NCI-H524 (cell line): ENCODE measurements at regions not wholly inside any gene's neighbourhood (a gene's known extent, or its start where the extent isn't known, plus 50 kb on each side); places are given as distances from the start of the nearest gene placed in this dataset.

Source experiments
- DNase-seq, 2 experiments: peaks; one replicate each; lab custom pipeline; 2025; lab: John Stamatoyannopoulos, UW

DNA sequence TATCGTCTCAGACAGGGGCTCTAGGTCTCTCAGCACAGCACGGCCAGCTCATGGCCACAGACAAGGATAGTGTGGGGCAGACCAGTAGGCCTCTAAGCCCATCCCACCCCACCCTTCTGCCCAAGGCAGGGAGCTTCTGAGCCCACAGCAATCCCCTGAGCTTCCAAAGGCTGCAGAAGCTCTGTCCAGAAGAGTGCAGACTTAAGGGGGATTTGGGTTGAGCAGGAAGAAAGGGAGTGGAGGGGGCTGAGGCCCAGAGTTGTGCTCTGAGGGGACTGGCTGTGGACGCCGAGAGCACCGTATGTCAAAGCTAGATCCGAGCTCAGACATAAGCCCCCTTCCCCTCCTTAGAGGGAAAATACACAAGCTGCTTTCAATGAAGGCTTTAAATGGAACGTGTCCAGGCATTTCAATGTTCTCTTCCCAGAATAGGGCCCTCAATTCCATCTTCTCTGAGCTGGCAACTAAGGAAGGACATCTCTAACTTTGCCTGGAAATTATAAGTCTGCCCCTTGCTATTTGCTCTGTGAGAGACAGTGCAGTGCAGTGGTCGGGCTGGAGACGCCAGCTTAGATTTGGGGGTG is 116.4 kb upstream of the RPL38 start:
- peak in 1 of 2 experiments; percentile 40 for DNase-seq

DNA sequence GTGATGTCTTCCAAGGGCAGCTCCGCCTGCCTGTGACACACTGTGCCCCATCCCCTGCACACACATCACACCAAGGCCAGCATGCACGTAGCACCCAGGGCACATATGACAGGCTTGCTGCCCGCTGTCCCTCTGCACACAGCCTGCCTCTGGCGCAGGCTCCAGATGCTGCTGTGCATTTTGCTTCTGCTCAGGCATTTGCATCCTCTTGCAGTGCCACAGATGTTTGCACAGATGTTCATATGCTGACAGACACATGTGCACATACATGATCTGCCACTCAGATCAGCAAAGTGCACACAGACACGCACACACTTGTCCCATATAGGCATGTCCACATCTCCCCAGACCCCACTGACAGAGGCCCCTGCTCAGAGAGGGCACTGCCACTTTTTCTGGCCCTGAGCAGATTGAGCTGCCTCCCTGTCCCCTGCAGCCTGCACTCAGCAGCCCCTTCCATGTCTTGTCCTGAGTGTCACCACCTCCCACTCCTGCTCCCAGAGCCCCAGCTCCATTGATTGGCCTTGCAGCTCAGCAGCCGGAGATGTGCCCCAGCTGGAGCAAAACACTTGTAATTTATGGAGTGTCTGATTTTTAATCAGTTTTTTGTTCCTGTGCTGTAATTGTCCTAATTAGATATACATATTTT is 115.1 kb upstream of the RPL38 start:
- DNase-seq = no peak

DNA sequence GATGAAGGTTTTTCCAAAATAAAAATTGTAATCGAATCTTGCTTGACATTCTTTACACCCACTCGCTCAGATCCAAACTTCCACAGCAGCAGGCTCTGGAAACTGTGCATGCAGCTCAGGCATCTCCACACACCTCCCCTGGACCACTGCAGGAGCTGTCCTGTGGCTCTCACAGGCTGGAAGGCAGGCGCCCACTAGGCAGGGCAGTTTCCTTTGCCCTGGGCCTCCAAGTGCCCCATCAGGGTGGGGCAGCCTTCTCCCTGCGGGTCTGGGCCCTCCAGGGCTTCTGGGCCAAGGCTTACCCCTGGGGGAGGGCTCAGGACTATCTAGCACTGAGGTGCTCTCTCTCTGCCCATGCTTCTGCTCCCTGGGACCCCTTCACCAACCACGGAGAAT is 114.5 kb upstream of the RPL38 start:
- DNase-seq = no peak

DNA sequence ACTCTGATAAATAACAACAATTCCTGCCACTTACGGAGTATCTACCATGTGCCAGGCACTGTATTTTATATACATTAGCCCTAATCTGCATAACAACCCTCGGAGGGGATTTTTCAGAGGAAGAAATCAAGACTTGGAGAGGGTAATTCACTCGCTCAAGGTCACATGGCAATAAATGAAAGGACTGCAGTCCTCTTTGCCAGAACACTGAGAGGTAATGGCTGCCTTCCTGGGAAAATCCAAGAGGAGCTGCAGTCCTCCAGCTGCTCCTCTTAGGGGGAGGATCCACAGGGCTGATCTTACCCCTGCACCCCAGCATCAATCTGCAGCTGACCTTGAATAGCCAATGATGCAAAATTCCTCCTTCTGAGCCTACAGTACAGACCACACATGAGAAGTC is 114.1 kb upstream of the RPL38 start:
- DNase-seq = no peak

DNA sequence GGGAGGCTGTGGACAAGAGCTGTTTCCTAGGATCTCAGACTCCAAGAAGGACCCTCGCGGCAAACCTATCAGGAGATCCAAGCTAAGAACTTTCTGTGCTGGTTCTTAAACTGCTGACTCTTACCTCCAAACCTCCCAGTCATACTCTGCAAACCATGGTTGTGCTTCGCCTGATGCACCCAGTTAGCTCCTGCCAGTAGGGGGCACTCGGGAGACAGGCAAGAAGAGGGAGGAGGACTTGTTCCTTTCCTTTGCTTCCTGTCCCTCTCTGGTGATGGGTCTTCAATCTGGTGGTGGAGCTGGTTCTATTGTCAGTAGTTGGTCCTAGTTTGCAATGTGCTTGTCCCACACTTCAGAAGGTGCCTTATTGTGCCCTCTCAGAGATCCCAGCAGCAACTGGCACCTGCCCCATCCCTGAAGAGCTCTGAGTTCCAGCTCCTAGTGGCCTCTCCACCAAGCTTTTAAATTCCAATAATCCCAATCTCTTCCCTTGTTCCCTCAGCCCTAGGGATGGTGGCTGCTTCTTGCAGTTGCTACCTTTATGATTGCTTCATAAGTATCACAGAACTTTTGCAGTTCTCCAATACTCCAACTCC is 113.5 kb upstream of the RPL38 start:
- DNase-seq = peak; percentile 67 to 83

DNA sequence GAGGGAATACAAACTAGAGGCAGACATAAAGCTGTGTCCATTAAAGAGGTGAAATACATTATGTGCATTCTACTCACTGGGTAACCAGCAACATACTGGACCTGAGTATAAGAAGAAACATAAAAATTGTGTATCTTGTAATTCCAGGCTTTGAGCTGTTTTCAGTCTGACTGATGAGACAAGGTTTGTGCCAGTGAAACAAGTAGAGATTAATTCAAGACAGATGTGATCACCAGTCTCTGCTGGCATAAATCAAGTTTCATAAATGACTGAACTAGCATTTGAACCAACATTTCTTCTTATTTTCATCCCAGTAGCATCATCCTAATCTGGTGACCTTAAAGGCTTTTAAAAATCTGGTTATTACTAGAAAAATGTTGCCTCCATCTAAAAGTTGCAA is 108.8 kb upstream of the RPL38 start:
- DNase-seq = no peak

DNA sequence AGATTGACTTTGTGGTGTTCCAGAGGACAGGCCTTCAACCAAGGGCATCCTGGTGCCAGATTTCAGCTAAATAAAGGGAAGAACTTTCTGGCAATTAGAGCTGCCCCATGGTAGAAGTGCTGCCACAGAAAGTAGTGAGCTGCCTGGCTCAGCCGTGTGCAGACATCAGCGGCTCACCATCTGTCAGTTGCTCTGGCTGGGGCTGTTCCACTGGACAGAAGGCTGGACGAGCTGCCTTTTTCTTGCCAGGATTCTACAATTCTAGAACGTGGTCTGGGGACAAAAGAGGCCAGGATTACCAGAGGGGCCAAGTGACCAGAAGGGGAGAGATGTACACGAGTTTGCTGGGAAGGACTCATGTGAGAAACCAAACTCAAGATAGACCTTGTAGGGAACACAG is 107.0 kb upstream of the RPL38 start:
- peak in 1 of 2 experiments; percentile 68 for DNase-seq

DNA sequence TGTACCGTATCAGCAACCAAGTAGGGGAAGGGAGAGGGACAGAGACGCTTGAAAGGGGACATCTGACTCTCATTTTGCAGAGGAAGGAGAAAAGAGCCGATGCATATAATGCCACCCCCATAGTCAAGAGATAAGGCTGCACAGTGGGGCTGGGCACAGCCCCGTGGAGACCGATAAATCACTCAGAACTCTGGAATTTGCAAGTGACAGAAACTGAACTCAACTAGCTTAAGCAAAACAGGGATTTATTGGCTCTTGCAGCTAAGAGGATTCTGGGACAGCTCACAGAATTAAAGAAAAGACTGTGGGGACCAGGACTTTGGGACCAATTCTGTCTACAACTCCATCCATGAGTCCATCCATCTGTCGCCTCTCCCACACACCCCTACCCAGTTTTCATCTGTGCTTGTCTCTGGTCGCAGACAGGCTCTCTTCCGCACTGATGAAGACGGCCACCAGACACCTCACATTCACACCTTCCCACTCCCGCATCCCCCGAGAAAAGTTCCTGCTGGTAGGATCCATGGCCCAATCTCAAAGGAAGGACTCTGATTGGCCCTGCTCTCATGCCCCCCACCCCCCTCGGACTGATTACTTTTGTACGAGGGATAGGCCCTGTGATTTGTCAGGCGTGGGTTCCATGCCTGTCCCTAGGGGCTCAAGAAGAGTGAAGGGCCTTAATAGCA is 105.9 kb upstream of the RPL38 start:
- no peak for DNase-seq

DNA sequence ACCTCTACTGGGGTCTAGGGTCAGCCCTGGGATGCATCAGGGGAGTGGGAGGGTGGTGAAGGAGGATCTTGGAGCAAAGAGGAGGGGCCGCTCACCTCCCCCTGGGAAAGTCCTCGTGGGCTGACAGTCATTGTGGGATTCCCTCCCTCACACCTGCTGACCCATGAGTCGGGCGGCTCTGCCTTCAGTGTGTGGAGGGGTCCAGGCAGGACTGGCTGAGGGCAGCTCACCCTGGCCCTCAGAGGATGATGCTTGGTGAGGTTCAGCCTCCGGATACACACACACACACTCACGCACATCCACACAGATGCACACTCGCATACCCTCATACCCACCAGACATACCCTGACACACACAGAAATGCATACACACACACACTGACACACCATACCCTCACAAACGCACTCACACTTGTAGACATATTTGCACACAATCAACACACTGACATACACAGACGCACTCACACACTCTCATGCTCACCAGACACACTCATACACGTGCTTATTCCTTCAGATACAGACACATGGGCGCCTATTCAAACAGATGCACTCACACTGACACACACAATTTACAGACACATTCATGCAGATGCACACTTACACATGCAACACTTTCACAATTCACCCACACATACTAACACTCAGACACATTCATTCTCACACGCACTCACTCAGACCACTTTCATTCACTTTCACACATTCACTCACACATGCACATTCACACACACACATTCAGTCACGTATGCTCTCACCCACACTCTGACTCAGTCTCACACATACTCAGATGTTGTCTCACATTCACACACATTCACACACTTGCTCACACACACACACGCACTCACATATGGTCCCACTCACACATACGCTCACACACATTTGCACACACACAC is 105.1 kb upstream of the RPL38 start:
- no peak for DNase-seq

DNA sequence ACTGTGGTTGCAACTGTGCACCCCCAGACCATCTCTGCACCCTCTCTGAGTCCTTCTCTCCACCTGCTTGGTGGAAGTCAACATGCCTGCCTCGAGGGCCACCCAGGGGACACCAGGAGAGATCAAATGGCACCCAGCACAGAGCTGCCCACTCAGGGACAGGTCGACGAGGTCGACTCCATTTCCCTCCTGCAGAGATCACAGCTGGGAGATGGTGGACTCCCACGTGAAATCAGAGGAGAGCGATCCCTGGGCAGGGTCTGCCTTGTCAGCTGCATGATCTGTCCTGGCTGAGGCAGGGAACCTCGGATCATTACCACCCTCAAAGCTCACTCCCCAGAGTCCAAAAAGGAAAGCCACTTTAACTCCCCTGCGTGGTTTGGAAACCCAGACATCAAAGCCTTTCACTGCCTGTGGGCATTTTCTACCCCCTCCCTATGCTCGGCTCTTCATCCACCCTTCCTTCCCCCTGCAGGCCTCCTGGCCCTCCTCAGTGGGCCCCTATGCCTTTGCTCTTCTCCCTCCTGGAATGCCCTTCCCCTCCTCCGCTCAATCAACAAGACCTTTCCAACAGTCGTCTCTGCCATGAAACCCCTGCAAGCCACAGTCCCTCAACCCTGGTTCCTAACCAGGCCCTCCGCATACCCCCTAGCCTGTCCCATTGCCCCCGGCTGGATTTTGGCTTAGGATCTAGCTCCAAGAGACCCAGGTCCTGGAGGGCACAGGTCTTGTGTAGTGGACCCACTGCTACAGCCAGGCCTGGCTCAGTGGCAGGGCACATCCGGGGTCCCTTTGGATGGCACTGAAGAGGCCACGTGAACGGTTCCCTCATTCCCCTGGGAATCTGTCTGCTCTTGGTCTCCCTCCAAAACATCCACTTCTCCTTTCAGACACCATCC is 103.8 kb upstream of the RPL38 start:
- no peak for DNase-seq

DNA sequence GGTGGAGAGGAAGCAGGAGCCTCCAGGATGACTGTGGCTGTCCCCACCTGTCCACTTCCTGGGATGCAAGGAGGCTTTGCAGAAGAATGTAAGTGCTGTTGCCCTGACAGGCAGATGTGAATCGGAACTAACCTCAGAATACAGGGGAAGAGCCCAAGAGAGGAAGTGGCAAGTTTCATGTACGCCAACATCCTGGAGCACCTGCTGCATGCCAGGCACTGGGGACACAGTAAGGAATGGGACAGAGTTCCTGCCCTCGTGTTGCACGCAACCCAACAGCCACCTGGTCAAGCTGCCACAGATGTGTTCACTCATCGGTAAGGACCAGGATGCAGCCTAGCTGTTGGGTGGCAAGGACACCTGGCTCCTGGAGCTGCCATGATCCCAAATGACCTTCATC is 98.6 kb upstream of the RPL38 start:
- no peak for DNase-seq

DNA sequence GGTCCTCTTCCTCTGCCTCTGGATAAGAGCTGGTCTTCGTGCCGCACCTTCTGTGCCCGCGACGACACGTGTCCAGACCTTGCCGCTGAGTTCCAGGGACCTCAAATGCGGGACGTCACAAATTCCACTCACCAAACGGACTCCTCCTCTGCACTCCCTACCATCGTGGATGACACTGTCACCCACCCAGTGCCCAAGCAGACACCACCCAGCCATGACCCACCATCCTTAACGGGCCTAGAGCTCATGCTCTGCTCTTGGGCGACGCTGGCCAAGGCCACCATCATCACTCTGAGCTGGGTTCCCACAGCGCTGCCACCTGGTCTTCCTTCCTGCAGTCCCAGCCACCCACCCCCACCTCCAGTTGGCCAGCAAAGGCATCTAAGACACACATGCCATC is 96.4 kb upstream of the RPL38 start:
- DNase-seq = no peak

DNA sequence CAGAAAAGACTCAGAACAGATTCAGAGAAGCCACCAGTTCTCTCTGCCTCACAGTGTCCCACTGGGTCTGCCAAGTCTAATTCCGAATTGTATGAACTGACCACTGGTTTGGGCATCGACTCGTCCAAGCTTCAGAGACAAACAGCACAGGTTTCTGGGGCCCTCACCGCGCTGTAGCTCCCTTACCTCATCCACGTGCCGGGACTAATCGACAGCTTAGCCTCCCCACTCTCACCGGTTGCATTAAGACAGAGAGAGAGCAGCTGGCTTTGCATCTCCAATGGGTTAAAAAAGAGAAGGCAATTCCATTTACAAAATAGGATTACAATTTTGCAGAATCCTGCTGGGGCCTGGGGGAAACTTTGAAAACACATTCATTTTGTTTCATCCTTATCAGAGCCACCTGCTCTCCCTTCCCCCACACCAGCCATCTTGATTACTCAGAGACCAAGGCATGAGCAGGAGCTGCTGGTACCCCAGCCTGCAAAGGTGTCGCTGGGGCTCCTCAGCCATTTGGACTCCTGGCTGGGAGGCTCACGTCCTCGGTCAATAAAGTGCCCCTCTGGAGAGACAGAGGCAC is 95.3 kb upstream of the RPL38 start:
- DNase-seq = peak; percentile 82 to 92

DNA sequence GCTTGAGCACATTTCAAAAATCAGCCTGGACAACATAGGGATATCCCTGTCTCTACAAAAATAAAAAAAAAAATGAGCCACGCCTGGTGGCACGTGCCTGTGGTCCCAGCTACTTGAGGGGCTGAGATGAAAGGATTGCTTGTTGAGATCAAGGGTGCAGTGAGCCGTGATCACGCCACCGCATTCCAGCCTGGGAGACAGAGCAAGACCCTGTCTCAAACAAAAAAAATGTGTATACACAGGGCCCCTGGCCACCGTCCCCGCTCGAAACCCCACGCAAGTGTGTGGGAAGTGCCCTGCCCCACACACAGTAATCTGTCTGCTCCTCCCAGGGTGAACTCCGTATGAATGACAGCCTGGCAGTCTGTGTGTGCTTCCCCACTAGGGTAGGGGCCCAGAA is 93.0 kb upstream of the RPL38 start:
- DNase-seq = no peak

DNA sequence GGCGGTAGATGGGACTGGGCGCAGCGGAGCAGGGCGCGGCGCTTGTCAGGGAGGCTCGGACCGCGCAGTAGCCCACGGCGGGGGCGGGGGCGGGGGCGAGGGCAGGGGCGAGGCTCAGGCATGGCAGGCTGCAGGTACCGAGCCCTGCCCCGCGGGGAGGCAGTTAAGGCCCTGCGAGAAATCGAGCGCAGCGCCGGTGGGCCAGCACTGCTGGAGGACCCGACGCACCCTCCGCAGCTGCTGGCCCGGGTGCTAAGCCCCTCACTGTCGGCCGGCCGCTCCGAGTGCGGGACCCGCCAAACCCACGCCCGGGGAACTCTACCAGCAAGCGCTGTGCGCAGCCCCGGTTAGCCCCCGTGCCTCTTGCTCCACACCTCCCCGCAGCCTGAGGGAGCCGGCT is 90.2 kb upstream of the RPL38 start:
- DNase-seq = no peak

DNA sequence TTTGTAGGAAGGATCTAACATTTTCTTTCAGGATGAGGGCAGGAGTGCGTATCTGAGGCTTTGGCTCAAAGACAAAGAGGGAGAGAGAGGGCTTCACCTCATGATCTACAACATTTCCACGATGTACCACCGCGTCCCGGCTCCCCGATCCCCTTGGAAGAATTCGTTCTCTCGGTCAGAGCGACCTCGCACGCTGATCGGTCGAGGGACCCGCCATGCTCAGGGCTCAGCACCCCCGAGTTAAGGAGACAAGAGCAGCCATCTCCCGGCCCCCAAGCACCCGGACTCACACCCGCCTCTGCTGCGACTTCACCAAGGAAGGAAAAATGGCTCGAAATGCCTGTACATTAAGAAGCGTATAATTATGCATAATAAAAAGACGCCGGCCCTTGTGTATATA is 89.5 kb upstream of the RPL38 start:
- DNase-seq = no peak

DNA sequence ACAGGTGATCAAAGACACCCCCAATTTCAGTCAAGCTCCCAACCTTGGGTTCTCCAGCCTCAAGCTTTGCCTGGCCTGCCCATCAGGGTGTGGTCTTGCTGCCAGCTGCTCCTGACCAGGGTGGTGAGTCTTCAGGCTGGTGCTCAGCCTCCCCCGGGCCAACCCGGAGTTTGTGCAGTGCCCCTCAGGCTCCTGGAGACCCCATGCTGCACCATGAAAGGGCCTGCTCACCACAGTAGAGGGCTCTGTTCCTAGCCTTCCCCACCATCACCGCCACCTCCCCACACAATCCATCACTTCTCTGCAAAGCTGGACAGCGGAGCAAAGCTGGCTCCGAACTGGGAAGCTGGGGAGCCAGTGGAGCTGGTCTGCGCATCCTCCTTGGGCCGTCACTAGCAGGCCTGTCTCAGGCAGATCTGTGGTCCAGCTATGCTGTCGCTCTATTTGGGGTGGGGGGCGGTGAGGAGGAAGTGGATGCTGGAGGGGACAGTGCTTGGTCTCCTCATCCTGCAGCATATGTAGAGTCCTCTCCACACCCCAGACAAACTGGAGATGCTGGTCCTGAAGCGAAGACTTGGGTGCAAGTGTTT is 88.5 kb upstream of the RPL38 start:
- no peak for DNase-seq

DNA sequence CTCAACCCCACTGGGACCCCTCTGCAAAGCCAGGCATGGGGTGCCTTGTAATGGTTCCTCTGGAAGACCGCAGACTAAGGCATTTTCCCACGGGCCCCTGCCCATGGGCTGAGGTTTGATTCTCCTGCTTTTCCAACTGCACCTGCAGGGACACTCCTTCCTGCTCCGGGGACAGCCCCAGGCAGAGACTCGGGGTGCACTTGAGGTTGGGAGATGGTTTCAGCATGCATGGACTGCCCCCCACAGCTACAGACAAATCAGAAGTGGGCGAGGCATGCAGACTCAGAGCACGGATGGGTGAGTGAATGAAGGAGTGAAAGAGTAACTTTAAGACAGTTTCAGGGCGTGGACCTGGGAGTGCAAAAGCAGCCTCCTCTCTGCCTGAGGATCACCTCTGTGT is 87.9 kb upstream of the RPL38 start:
- DNase-seq = no peak

DNA sequence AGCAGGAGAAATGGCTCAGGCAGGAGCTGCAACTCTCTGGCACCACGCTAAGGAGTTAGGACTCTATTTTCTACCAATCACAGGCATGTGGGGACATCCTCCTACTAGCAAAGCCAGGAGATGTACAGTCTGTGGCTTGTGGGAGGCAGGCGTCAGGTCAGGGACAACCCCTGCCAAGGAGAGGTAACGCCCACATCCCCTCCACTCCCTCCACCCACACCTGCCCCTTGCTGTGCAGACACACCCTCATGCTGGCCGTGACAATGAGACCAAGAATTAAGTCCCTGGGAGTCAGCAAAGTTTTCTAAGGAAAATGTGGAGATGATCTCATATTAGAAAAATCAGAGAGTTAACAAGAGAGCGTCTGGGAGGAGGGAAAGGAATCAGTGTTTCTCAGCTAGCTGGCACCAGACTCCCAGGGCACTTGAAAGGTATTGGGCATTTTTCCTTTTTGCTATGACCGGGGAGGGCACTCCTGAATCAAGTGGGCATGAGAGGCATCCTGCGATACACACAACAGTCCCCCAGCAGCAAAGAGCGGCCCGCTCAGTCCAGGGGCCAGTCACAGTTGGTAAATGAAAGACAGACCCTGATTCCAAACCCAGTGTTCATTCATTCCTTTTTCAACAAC is 87.3 kb upstream of the RPL38 start:
- no peak for DNase-seq

DNA sequence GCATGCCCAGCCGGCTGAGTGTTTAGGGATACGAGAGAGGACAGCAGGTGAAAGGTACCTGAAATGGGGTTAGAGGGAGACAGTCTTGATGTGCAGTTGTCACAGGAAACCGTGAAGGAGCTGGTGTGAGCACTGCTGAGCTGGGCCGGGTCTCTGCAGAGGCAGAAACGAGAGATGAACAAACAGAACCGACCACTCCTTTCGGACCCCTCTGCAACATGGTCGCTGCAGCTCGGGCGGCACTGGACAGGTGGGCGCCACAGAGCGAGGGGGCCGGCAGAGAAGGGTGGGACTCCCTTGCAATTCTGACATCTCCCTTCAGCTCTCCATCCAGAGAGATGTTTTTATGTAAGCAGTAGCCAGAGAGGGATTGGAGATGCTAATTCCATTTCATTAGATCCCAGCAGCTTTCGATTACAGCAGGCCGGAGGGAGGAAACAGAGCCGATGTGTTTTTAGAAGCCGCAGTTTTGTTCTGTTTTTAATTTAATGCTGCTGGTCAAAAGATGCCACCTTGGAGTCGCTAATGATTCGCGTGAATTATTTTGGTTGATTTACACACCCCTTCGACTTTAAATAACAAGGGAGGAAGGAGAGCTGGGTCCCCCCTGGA is 86.3 kb upstream of the RPL38 start:
- DNase-seq = no peak
